ENCODE measurements at regions not wholly inside any gene's neighbourhood (a gene's known extent, or its start where the extent isn't known, plus 50 kb on each side); places are given as distances from the start of the nearest gene placed in this dataset.

DNA sequence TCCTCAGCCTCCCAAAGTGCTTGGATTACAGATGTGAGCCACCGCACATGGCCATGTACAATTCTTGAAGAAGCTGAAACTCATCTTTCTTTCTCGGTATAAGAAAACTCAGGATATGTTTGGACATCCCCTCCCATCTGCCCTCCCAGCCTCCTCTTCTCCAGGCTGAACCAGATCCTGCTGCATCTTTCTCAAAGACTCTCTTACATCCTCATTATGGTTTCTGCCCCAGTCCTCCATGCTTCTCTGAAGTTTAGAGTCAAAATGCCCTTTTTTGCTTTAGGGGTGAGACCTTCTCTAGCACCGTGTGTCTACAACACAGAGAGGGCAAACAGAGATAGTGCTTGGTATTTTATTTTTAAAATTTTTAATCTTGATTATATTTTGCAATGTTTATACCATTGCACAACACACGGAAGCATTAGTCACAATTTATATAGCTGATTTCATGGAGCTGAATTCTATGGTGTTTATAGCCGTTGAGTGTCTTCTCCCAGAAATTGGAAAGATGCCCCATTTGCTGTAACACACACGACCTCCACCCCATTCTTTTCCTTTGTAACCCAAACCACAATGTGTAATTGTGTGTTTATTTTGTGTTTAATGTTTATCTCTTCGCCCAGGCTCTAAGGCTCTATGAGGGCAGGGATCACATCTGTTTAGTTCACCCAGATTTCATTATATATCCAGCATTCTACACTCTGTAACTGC is 206.0 kb upstream of the TNP1 start:
- Histone ChIP-seq H3K9me2 (ENCODE audit: insufficient read depth) (no peaks in the 10 kb centered on the region), H3K79me2 (ENCODE audit: low read depth) (no peaks in the 10 kb centered on the region), H3K4me1 (replicated peaks; ENCODE audit: insufficient read depth) (peaks cover 9% of the 10 kb centered on the region; the same call in 1 of the 2 replicates), H3K27ac (peak overlapping the region; percentile 32), H2AFZ (no peak overlapping the region), H3K27me3 (ENCODE audit: insufficient read depth, low read depth) (no peaks in the 10 kb centered on the region), H3K36me3 (ENCODE audit: low read depth) (no peaks in the 10 kb centered on the region), H4K20me1 (ENCODE audit: insufficient read depth) (no peaks in the 10 kb centered on the region), H3K4me2 (no peak overlapping the region), H3K9me3 (ENCODE audit: insufficient read depth, low read depth) (peaks cover 3% of the 10 kb centered on the region; the same call in 1 of the 2 replicates), H3K4me3 (no peak overlapping the region), H3F3A (ENCODE audit: insufficient read depth, low read depth) (peaks cover 13% of the 10 kb centered on the region; the same call in 1 of the 2 replicates)
- BruUV-seq (replicated peaks) = no TSS peak
- CTCF ChIA-PET = no interaction called here
- TF ChIP-seq EZH2 (IDR thresholded peaks at IDR 0.05; ENCODE audit: low read depth) = no peak
- TF ChIP-seq, protein P1, sequence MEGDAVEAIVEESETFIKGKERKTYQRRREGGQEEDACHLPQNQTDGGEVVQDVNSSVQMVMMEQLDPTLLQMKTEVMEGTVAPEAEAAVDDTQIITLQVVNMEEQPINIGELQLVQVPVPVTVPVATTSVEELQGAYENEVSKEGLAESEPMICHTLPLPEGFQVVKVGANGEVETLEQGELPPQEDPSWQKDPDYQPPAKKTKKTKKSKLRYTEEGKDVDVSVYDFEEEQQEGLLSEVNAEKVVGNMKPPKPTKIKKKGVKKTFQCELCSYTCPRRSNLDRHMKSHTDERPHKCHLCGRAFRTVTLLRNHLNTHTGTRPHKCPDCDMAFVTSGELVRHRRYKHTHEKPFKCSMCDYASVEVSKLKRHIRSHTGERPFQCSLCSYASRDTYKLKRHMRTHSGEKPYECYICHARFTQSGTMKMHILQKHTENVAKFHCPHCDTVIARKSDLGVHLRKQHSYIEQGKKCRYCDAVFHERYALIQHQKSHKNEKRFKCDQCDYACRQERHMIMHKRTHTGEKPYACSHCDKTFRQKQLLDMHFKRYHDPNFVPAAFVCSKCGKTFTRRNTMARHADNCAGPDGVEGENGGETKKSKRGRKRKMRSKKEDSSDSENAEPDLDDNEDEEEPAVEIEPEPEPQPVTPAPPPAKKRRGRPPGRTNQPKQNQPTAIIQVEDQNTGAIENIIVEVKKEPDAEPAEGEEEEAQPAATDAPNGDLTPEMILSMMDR (conservative IDR thresholded peaks at IDR 0.05) = no peak
- intact Hi-C loops (cut with micrococcal nuclease; ENCODE audit: unreplicated experiment) = no loop called here
- POLR2A ChIA-PET (ENCODE audit: unreplicated experiment) = interaction anchor here (0.5 kb wide), 1 partner anchor 261 kb away, joined by 3 read pairs; no protein-coding TSS in a partner anchor
- DNase-seq = peak; percentile 4 to 83

DNA sequence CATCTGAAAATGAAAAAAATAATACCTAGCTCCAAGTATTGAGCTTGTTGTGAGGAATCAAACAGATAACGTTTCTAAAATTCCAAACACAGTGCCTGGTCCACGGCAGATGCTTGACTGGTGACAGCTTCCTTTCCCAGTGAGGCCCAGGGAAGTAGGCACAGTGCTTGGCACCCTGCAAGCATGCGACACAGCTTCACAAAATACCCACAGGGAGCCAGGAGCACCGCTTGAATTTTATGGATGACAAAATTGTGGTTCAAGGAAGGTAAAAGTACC is 205.1 kb upstream of the TNP1 start:
- H3K9me2 ChIP-seq (ENCODE audit: insufficient read depth) = no peaks in the 10 kb centered on the region
- no TSS peak for BruUV-seq (replicated peaks)
- intact Hi-C loops (cut with micrococcal nuclease; ENCODE audit: unreplicated experiment) = no loop called here
- ChIA-PET POLR2A (ENCODE audit: unreplicated experiment) (no interaction called here), CTCF (interaction anchor here (0.6 to 0.7 kb wide), 2 partner anchors 251 to 382 kb away, joined by 3 read pairs; no protein-coding TSS in a partner anchor)
- no peaks in the 10 kb centered on the region for H3K27me3 ChIP-seq (ENCODE audit: insufficient read depth, low read depth)
- no peaks in the 10 kb centered on the region for H3K79me2 ChIP-seq (ENCODE audit: low read depth)
- no peaks in the 10 kb centered on the region for H3K36me3 ChIP-seq (ENCODE audit: low read depth)
- no peak overlapping the region for H3K4me3 ChIP-seq
- H4K20me1 ChIP-seq (ENCODE audit: insufficient read depth) = no peaks in the 10 kb centered on the region
- no peak for DNase-seq
- peaks cover 3% of the 10 kb centered on the region; the same call in 1 of the 2 replicates for H3K9me3 ChIP-seq (ENCODE audit: insufficient read depth, low read depth)
- peaks cover 9% of the 10 kb centered on the region; the same call in 1 of the 2 replicates for H3K4me1 ChIP-seq (replicated peaks; ENCODE audit: insufficient read depth)
- TF ChIP-seq EZH2 (IDR thresholded peaks at IDR 0.05; ENCODE audit: low read depth) = no peak
- TF ChIP-seq, protein P1 (conservative IDR thresholded peaks at IDR 0.05) = no peak
- H3K4me2 ChIP-seq = no peak overlapping the region
- H3F3A ChIP-seq (ENCODE audit: insufficient read depth, low read depth) = peaks cover 13% of the 10 kb centered on the region; the same call in 1 of the 2 replicates
- H3K27ac ChIP-seq = no peak overlapping the region
- no peak overlapping the region for H2AFZ ChIP-seq

DNA sequence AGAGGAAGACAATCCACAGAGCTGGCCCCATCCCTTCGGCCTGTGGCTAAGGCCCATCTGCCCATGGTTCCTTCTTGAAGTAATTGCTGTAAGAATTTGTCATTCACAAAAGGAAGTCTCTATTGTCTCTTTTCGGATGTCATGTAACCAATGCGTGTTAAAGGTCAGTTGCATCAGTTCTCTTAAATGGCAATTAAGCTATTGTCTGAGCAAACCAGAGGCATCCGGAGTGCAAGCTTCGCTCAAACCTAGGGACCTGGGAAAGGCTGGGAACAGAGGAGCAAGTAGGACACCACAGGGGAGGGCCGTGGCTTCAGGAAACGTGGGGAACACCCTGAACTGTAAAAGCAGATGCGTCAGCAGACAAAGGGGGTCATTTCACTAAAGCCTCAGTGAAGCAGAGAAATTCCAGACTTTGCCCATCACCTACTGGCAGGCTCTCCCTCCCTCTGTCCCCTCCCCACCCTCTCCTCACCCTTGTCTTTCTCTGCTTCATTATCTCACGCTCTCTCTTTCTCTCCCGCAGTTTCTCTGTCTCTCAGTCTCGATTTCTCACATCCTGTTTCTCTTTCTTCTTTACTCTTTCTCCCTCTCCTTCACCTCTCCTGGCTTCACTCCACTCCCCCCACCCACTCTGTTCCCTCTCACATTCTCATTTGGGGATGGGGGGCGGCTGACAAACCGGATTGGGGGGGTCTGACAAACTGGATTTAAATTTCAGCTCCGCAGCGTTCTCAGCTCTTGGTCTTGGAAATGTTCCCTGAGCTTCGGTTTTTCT is 204.6 kb upstream of the TNP1 start:
- TF ChIP-seq, protein P1 (conservative IDR thresholded peaks at IDR 0.05) = no peak
- no peak for TF ChIP-seq EZH2 (IDR thresholded peaks at IDR 0.05; ENCODE audit: low read depth)
- Histone ChIP-seq H3F3A (ENCODE audit: insufficient read depth, low read depth) (peaks cover 13% of the 10 kb centered on the region; the same call in 1 of the 2 replicates), H3K4me2 (no peak overlapping the region), H4K20me1 (ENCODE audit: insufficient read depth) (no peaks in the 10 kb centered on the region), H3K4me1 (replicated peaks; ENCODE audit: insufficient read depth) (peaks cover 9% of the 10 kb centered on the region; the same call in 1 of the 2 replicates), H3K27me3 (ENCODE audit: insufficient read depth, low read depth) (no peaks in the 10 kb centered on the region), H3K9me3 (ENCODE audit: insufficient read depth, low read depth) (peaks cover 3% of the 10 kb centered on the region; the same call in 1 of the 2 replicates), H2AFZ (no peak overlapping the region), H3K36me3 (ENCODE audit: low read depth) (no peaks in the 10 kb centered on the region), H3K79me2 (ENCODE audit: low read depth) (no peaks in the 10 kb centered on the region), H3K27ac (no peak overlapping the region), H3K9me2 (ENCODE audit: insufficient read depth) (no peaks in the 10 kb centered on the region), H3K4me3 (no peak overlapping the region)
- ChIA-PET CTCF (interaction anchor here (0.7 kb wide), 1 partner anchor 250 kb away, joined by 3 read pairs; no protein-coding TSS in a partner anchor), POLR2A (ENCODE audit: unreplicated experiment) (no interaction called here)
- intact Hi-C loops (cut with micrococcal nuclease; ENCODE audit: unreplicated experiment) = no loop called here
- no peak for DNase-seq
- no TSS peak for BruUV-seq (replicated peaks)

Measured in PC-9 (cell line).